Lower leg skin (tissue), 3 donors: ENCODE measurements at regions not wholly inside any gene's neighbourhood (a gene's known extent, or its start where the extent isn't known, plus 50 kb on each side); places are given as distances from the start of the nearest gene placed in this dataset.

ENCODE experiments used
- CTCF ChIP-seq, 3 donors: fragments of 450-650 bp; IDR thresholded peaks; one replicate each; pipeline ENCODE4 v1.5.1; 2016; ENCODE audit warnings: antibody characterized with exemption in 3 of 3, mild to moderate bottlenecking in 3 of 3, moderate library complexity in 2 of 3
- POLR2A ChIP-seq, 2 donors: fragments of 450-650 bp; IDR thresholded peaks; one replicate each; pipeline ENCODE4 v1.6.1; 2016 to 2017; ENCODE audit warnings: antibody characterized with exemption in 2 of 2, mild to moderate bottlenecking in 1 of 2, moderate library complexity in 1 of 2

- TF ChIP-seq CTCF (IDR thresholded peaks at IDR 0.05) = no peak
- no peak for TF ChIP-seq POLR2A (IDR thresholded peaks at IDR 0.05)
These were observed 88.9 kb downstream of the MOGAT1 start for GRCh38 chr2:222760301-222760897.
